ENCODE measurements at regions not wholly inside any gene's neighbourhood (a gene's known extent, or its start where the extent isn't known, plus 50 kb on each side); places are given as distances from the start of the nearest gene placed in this dataset.

- H3K79me2 ChIP-seq (ENCODE audit: insufficient read depth), result no peaks in the 10 kb centered on the region
- H2AFZ ChIP-seq (ENCODE audit: low read depth), result no peak overlapping the region
- no peak overlapping the region for H3K9ac ChIP-seq
- H3K4me3 ChIP-seq (ENCODE audit: low read depth in 2 of 2, low read length in 1 of 2), result no peak overlapping the region
- peaks cover 0 to 7% of the 10 kb centered on the region in 2 experiments; a peak in 2 of 4 replicates for H3K4me1 ChIP-seq (ENCODE audit: control insufficient read depth in 1 of 2, insufficient read depth in 2 of 2, low read depth in 1 of 2, low read length in 1 of 2)
- 16% methylated on average over 2 of the region's 2 CpGs for WGBS (ENCODE audit: low lambda C conversion rate)
- POLR2A ChIA-PET, result no interaction called here
- no peak overlapping the region for H3K27ac ChIP-seq (ENCODE audit: low read depth in 2 of 2, low read length in 1 of 2)
- no peak overlapping the region for H3K4me2 ChIP-seq
- TF ChIP-seq TCF12 (IDR thresholded peaks at IDR 0.05), result no peak
- no peak for TF ChIP-seq RAD21 (IDR thresholded peaks at IDR 0.05; ENCODE audit: low read length)
- no peak for TF ChIP-seq NFIC (IDR thresholded peaks at IDR 0.05; ENCODE audit: borderline replicate concordance)
- TF ChIP-seq POLR2AphosphoS5 (IDR thresholded peaks at IDR 0.05; ENCODE audit: low read depth, low read length), result no peak
- no peak for TF ChIP-seq NRF1 (IDR thresholded peaks at IDR 0.05; ENCODE audit: low read depth, low read length)
- TF ChIP-seq, protein P1, sequence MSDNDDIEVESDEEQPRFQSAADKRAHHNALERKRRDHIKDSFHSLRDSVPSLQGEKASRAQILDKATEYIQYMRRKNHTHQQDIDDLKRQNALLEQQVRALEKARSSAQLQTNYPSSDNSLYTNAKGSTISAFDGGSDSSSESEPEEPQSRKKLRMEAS (IDR thresholded peaks at IDR 0.05; ENCODE audit: low read depth), result no peak
- no peak for TF ChIP-seq JUND (IDR thresholded peaks at IDR 0.05)
- DNase-seq, result no peak
- H3F3A ChIP-seq (replicated peaks; ENCODE audit: insufficient read depth), result no peaks in the 10 kb centered on the region
- no peaks in the 10 kb centered on the region for H4K20me1 ChIP-seq (ENCODE audit: insufficient read depth)
- H3K9me3 ChIP-seq, result no peaks in the 10 kb centered on the region
- H3K36me3 ChIP-seq (replicated peaks in 1 of 2; ENCODE audit: control insufficient read depth in 1 of 2, insufficient read depth in 2 of 2, low read length in 1 of 2), result no peaks in the 10 kb centered on the region
- CTCF ChIA-PET, result interaction anchor here (1.4 kb wide), 1 partner anchor 174 kb away, joined by 3 read pairs; no protein-coding TSS in a partner anchor
- H3K27me3 ChIP-seq (ENCODE audit: insufficient read depth), result no peaks in the 10 kb centered on the region
- H3K9me2 ChIP-seq, result no peaks in the 10 kb centered on the region
Observed at GRCh38 chr2:49861821-49862220, 707.5 kb upstream of the FSHR start.

DNA sequence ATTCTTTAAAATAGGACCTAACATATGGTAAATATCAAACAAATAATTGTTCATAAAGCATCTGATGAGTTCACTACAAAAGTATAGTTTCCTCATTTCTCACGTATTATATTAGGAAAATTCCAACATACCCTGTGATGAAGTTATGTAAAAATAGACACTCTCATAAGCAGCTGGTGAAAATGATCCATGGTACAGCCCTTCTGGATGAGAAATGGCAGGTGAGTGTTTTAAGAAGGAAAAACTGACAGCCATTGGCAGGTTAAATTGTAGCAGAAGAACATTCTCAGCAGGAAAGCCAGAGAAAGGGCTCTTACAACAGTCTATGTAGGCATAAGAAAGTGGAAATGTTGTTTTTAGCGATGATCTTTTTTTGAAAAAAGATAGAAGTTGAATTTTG, 706.5 kb upstream of the FSHR start:
- Histone ChIP-seq H3K9me3 (no peaks in the 10 kb centered on the region), H3K9ac (no peak overlapping the region), H3K79me2 (ENCODE audit: insufficient read depth) (no peaks in the 10 kb centered on the region), H3K27me3 (ENCODE audit: insufficient read depth) (no peaks in the 10 kb centered on the region), H3K4me1 (ENCODE audit: control insufficient read depth in 1 of 2, insufficient read depth in 2 of 2, low read depth in 1 of 2, low read length in 1 of 2) (peaks cover 0 to 7% of the 10 kb centered on the region in 2 experiments; a peak in 2 of 4 replicates), H3K27ac (ENCODE audit: low read depth in 2 of 2, low read length in 1 of 2) (no peak overlapping the region), H4K20me1 (ENCODE audit: insufficient read depth) (no peaks in the 10 kb centered on the region), H3K9me2 (no peaks in the 10 kb centered on the region), H3K36me3 (replicated peaks in 1 of 2; ENCODE audit: control insufficient read depth in 1 of 2, insufficient read depth in 2 of 2, low read length in 1 of 2) (no peaks in the 10 kb centered on the region), H3K4me3 (ENCODE audit: low read depth in 2 of 2, low read length in 1 of 2) (no peak overlapping the region), H3F3A (replicated peaks; ENCODE audit: insufficient read depth) (no peaks in the 10 kb centered on the region), H3K4me2 (no peak overlapping the region), H2AFZ (ENCODE audit: low read depth) (no peak overlapping the region)
- WGBS (ENCODE audit: low lambda C conversion rate), result 30% methylated on average over 2 of the region's 2 CpGs
- TF ChIP-seq RFX5 (IDR thresholded peaks at IDR 0.05; ENCODE audit: low read length) (no peak), TCF12 (IDR thresholded peaks at IDR 0.05) (no peak), PBX3 (IDR thresholded peaks at IDR 0.05) (no peak), EP300 (IDR thresholded peaks at IDR 0.05; ENCODE audit: borderline replicate concordance in 1 of 2, low read depth in 1 of 2, low read length in 1 of 2) (no peak), RXRA (IDR thresholded peaks at IDR 0.05; ENCODE audit: borderline replicate concordance, low read depth) (no peak), POLR2AphosphoS5 (IDR thresholded peaks at IDR 0.05; ENCODE audit: low read depth, low read length) (no peak), EZH2phosphoT487 (IDR thresholded peaks at IDR 0.05; ENCODE audit: borderline replicate concordance, low read depth) (no peak), MEF2A (IDR thresholded peaks at IDR 0.05; ENCODE audit: borderline replicate concordance, low read depth) (no peak), ELF1 (IDR thresholded peaks at IDR 0.05) (no peak), YY1 (IDR thresholded peaks at IDR 0.05; ENCODE audit: low read depth) (no peak), SIN3A (IDR thresholded peaks at IDR 0.05; ENCODE audit: borderline replicate concordance, low read depth, low read length) (no peak), RAD21 (IDR thresholded peaks at IDR 0.05; ENCODE audit: low read length) (no peak), TEAD4 (IDR thresholded peaks at IDR 0.05; ENCODE audit: borderline replicate concordance, insufficient read depth) (no peak), FOXM1 (IDR thresholded peaks at IDR 0.05; ENCODE audit: low read depth) (no peak), SMC3 (IDR thresholded peaks at IDR 0.05; ENCODE audit: low read depth, low read length) (no peak), GATA2 (CRISPR knock-in tag; IDR thresholded peaks at IDR 0.05) (no peak)
- TF ChIP-seq, protein P2, sequence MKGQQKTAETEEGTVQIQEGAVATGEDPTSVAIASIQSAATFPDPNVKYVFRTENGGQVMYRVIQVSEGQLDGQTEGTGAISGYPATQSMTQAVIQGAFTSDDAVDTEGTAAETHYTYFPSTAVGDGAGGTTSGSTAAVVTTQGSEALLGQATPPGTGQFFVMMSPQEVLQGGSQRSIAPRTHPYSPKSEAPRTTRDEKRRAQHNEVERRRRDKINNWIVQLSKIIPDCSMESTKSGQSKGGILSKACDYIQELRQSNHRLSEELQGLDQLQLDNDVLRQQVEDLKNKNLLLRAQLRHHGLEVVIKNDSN (IDR thresholded peaks at IDR 0.05; ENCODE audit: borderline replicate concordance, low read depth), result no peak
- TF ChIP-seq, protein P3, sequence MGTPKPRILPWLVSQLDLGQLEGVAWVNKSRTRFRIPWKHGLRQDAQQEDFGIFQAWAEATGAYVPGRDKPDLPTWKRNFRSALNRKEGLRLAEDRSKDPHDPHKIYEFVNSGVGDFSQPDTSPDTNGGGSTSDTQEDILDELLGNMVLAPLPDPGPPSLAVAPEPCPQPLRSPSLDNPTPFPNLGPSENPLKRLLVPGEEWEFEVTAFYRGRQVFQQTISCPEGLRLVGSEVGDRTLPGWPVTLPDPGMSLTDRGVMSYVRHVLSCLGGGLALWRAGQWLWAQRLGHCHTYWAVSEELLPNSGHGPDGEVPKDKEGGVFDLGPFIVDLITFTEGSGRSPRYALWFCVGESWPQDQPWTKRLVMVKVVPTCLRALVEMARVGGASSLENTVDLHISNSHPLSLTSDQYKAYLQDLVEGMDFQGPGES (IDR thresholded peaks at IDR 0.05; ENCODE audit: low read depth, low read length), result no peak
- DNase-seq, result no peak
- POLR2A ChIA-PET, result no interaction called here
- CTCF ChIA-PET, result interaction anchor here (1.4 kb wide), 1 partner anchor 173 kb away, joined by 3 read pairs; no protein-coding TSS in a partner anchor

Data from SK-N-SH (cell line).